ENCODE measurements at regions not wholly inside any gene's neighbourhood (a gene's known extent, or its start where the extent isn't known, plus 50 kb on each side); places are given as distances from the start of the nearest gene placed in this dataset.

DNA sequence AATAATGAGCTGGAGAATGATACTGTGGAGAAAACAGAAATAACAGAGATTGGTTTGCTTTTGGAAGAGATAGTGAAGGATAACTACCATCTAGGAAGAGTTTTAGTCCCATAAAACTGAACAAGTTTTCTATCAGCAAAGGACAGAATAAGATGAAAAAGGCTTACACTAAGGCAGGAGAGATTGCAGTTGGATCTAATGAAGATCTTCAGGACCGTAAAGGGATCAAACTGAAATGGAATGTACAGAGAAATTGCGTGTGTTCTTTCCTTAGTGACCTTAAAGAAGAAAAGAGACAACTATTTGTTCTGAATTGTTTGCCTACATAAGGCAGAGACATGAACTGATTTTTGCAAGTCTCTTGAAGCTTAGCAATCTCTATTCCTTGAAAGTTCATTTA is 191.7 kb upstream of the MTPN start:
- FAIRE-seq = no peak

DNA sequence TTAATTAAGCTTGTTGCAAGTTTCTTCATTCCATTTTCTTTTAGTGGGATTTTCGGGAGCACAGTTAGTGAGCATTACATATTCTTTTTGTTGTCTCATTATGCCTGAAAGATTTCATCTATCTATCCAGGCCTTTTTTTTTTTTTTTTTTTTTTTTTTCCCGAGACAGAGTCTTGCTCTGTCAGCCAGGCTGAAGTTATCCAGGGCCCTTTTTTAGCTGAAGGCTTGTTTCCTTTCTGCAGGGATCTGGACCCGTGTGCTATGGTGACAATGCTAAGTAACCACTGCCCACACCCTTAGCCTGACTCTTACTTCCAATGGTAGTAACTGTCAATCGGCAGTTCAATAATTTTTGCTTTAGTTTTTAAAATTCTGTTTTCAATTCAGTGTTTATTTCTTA is 190.8 kb upstream of the MTPN start:
- FAIRE-seq = no peak

DNA sequence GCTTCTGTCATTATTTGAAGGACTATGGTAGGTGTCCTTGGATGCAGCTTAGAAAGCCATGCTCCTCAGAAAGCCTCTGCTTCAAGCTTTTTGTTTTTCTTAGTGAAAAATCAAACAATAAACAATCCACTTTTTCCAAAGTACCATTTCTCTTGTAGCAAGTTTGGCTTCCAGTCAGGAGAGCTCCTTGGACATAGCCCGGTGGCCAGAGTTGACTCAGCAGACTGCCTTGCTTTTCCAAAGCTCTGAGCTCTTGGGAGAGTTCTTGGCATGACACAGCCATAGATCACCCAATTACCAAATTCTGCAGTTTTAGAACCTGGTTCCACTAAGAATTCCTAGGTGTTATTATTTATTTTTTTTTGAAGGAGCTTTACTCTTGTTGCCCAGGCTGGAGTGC is 189.4 kb upstream of the MTPN start:
- FAIRE-seq = no peak

DNA sequence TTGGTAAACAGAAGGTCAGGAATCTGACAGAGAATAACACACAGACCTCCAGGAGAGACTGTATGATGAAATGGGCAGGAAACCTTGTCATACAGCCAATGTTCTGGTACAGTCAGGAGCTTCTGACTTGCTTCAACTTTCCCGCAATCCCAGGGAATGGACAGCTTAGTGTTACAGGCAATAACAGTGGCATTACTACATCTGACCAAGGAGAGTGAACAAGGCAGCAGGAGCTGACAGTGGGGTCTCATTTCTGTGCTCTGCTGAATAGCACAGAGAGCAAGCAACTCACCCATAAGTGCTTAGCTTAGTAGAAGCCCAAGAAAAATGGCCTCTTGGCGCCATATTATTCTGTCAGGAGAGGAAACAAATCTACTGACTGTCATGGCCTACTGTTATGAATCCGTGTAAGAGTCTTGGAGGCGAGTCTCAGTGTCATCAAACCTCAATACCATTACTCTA is 186.2 kb upstream of the MTPN start:
- FAIRE-seq = no peak

DNA sequence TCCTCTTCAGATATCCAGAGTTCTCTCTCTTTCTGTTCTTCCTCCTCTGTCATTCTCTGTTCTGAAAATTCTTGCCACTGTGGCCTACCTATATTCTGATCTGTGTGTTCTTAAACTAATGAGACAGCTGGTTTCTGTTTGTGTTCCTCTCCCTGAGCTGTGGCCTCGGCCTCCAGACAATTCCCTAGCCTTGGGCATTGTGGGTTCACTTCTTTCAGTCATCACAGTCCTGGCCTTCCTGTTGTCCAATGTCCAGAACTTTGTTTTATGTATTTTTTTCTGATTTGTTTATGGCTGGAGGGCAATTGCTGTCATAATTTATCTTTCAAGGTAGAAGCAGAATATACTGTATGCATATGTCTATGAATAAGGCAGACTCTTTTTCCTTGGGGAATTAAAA is 173.2 kb upstream of the MTPN start:
- FAIRE-seq = no peak

DNA sequence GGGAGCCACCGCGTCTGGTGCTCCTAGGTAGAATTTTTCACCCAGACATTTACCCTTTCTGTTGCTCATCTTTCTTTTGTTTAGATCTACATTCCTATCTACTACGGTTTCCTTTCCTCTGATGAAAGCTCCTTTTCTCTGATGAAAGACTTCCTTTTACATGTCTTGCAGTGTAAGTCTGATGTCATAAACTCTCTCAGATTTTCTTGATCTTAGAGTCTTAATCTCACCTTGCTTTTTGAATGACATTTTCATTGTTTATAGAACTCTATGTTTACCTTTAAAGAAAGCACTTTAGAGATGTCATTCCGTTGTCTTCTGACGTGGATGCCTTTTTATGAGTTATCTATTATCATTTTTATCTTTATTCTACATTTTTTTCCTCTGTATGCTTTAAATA is 171.8 kb upstream of the MTPN start:
- no peak for FAIRE-seq

DNA sequence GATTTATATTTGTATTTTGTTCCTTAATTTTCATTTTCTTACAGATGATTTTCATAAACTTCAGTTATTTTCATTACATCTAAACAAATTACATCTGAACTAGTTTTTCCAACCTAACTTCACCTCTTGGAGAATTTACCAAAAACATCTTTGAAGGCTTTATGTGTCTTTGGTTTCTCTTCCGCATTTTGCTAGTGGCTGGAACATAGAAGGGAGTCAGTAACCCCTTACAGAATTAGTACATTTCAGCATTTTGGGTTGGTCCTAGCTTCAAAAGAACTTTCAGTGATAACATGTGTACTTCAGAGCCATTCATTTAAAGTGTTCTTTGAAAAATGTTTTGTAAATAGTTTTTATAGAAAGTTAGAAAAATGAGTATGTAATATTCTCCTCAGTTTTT is 169.8 kb upstream of the MTPN start:
- FAIRE-seq = no peak

DNA sequence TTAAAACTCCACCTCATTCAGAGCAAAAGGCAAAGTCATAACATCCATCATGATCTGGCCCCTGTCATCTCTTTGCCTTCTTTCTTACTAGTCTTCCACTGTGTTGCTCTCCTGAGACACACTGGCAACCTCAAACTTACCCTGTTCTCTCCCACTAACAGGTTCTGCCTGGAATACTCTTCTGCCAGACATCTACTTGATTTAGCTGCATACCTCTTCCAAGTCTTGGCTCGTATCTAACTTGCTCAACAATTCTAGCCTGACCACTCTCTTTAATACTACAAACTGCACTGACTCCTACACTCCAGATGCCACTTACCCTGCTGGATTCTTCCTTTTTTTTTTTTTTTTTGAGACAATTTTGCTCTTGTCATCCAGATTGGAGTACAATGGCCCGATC is 167.0 kb upstream of the MTPN start:
- no peak for FAIRE-seq

DNA sequence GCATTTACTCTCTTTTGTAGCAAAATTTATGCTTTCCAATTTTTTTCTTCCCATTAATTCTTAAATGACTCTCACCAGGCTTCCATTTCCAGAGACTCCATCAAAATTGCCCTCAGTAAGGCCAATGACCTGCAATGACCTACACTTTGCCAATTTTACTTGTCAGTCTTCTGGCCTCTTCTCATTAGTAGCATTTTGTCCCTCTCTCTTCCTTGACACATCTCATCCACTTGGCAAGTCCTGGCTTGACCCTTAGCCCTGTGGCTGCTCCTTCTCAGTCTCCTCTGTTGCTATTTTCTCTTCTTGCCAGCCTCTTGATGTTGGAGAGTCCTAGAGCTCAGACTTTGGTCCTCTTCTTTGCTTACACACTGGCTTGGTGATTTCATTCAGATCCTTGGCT is 166.1 kb upstream of the MTPN start:
- no peak for FAIRE-seq

DNA sequence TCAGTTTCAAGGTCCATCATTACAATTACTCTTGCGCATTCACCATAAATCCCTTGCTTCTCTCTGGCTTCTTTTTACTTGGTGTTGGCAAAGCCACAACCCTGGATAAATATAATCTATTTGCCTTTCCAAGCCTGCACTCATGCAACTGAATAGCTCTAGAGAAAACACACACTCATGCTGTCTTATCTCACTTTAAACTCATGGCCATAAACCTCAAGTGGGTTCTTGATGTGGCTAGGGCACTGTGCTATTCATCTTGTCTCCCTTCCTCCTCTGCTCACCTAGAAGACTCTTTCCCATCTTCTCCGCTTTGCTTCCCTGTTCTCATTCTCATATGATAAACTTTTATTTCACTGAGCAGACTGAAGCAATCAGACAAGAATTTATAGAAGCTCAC is 165.4 kb upstream of the MTPN start:
- no peak for FAIRE-seq

DNA sequence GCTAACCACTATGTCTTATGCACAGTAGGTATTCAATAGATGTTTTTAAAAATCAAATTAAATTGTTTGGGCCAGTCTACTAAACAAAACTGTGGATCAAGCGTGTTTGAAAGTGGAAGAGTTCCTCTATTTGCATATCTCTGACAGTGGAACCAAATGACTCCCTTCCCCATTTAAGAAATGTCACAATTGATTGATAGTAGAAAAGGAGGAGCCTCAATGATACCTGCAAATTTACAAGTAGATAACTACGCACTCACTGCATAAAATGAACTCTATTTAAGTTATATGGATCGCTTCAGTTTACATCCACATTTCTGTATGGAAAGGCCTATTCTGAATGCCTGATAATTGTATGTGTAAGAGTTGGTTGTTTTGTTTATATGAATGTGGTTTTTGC is 163.3 kb upstream of the MTPN start:
- no peak for FAIRE-seq

DNA sequence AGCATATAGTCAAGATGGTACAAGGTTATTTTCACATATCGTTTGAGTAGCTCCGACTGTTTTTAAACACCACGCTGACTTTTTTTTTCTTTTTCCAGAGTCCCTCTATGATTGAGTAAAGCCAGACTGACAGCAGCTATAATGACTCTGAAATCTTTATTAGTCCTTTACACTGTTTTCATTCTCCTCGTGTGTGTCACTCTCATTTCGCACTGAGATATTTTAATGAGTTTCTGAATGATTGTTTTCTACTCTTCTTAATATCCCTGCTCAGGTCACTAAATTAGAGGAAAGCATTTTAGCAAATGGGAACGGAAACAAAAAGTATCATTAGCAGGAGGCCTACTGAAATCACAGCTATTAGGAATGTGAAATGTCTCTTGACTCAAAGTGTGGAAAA is 162.3 kb upstream of the MTPN start:
- FAIRE-seq = peak; percentile 39

DNA sequence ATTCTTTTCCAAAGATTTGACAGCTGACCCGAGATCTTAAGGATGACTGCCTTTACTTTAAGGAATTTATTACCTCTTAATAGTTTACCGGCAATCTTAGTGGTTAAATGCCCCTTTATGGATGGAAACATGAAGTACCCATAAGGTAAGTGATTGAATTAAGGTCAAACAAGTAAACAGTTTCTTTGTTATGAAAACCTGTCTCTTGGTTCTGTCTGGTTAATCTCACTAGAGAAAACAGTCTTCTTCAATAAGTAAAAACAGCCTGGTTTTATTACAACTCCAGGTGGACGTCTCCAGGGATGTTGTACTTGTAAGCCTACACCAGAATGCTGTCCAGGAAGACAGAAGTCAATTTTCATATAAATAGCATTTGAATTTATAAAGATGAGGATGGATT is 161.8 kb upstream of the MTPN start:
- no peak for FAIRE-seq

DNA sequence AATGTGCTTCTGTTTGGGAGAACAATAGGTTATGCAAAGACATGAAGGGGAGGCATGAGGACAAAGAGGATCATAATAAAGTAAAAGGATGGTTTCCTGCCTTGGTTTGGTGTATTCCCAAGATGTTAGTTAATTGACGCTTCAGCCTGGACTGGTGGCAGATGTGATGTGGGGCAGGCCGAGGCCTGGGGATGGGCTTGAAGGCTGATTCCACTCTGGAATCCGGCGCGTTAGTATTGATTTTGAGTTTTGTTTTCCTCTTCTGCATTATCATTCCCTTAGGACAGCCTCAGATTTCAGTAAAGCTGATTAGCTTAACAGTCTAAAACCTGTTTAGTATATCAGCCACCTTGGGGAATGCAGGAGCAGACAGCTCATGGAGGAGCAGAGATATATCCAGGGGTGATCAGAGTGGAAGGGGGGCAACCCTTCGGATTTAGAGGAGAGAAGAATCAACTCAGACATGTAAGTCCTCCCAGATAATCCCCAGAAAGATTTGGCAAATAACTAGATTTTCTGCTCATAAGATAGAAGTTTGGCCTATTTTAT is 159.8 kb upstream of the MTPN start:
- no peak for FAIRE-seq

DNA sequence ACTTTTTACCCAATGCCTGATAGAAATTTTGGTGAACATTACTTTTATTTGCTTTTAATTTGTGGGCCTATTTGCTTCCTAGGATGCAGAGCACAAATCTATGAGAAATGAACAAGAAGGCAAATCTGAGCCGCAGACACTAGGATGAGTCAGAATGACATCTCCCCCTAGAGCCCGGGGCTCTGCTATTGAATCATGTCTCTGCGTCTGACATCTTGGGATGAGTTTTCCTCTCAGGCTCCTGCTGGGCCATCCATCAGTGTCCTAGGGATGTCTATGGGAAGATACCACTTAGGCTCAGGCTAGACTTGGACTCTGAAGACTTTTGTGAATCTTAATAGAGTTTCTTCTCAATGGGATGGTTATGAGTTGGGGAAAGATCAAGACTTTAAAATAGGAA is 157.3 kb upstream of the MTPN start:
- FAIRE-seq = no peak

DNA sequence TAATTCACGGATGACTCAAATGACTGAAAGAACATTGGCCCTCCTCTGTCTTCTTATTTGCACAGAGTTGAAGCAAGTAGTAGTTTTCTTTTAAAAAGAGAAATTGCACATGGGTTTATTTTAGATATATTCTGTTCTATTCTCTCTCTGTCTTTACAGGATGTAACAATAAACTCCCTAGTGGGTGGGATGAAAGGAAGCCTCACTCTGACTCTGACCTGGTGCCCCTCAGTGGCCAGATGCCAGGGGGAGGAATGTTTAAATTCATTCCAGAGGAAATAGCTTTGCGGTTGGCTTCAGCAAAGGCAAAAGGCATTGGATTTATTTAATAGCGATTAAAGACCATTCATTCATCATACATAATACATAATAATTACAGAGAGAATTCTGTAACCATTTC is 156.4 kb upstream of the MTPN start:
- no peak for FAIRE-seq

DNA sequence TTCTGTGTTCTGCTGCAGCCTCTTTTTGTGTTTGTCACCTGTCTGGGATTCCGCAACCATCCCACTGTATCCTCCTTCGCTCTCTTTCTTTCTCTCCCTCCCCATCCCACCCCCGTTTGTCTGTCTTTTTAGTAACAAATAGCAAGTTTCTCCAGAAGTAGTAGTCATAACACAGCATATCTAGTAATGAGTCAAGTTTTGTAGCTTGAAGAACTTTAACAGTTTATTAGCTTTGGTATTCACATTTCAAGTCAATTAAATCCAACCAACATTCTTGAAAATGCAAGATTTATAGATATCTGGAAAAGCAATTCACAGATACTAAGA is 154.1 kb upstream of the MTPN start:
- no peak for FAIRE-seq

DNA sequence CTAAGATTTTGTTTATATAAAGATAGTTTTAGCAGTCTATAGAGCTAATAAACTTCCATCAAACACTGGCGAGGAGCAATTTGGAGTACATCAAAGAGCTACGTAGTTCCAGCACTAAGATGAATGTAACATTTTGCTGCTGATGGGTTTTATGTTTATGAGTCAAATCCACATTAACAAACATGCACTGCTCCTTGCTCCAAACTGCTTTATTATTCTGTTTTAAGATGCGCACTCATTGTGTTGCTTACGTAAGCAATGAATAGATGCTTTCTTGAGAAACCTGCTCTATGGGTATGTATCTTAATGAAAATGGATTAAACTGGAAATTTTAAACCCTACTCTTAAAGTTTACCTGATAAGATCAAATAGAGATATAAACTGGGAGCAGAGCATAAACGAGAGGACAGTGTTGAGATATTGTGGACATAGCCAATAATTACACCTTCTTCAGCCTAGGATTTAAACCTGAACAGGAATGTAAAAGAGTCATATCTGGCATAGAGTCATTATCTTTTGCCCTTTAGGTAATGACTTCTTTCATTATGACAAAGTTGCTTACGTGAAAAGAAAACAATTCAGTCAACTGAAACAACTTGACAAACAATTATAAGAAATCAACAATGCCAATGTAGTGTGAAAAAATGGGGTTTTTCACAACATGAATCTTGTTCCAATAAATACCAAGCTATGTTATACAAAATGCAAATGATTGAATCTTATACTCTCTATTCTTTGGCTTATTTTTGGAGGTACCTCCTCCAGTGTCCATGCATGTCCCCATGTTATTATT is 153.5 kb upstream of the MTPN start:
- FAIRE-seq = no peak

DNA sequence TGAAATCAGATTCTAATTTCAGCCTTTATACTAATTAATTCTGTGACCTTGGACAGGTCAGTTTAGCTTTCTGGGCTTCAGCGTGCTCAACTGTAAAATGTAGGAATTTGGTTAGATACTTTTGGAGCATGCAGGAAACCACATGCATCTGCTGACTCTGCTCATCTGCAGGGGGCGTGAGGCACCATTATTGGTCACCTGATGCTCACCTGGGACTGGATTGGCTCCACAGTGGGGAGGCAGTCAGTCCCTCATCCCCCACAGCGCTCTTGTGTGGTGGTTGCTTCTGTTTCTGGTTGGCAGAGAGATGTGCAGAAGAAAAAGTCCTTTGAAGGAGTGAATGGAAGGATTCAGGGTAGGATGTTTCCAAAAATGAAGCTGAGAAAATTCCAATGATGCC is 150.9 kb upstream of the MTPN start:
- no peak for FAIRE-seq

DNA sequence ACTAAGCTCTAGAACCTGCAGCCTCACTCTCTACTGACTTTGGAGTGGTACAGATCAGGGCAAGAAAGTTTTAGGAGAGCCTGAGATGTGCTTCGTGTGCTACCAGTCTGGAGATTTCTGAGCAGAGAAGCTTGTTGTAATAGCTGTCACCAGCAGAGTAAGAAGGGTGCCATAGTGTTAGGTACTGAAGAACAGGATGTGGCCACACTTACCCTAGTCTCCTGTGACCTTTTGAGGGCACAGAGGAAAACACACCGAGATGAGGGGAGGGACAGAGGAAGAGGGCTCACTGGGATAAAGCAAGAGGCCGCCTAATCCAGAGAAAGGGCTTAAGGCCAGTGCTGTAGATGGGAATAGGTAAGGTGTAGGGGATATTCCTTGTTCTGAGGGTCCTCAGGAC is 146.2 kb upstream of the MTPN start:
- no peak for FAIRE-seq

DNA sequence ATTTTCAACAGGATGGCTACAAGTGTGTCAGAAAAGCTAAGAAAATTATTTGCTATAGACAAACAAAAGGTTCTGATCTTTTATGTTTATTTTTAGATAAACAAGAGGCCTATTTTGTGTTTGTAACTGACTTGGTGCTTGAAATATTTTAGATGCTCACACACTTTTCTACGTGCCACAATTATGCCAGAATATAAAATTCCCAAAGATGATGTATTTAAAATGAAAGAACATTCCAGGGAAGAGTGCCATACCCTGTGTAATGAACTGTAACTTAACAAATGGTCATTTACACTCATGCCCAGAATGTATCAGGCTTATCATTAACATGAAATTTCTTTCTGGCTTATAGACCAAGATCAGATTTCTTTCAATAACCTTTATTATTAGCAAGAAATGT is 144.9 kb upstream of the MTPN start:
- no peak for FAIRE-seq

DNA sequence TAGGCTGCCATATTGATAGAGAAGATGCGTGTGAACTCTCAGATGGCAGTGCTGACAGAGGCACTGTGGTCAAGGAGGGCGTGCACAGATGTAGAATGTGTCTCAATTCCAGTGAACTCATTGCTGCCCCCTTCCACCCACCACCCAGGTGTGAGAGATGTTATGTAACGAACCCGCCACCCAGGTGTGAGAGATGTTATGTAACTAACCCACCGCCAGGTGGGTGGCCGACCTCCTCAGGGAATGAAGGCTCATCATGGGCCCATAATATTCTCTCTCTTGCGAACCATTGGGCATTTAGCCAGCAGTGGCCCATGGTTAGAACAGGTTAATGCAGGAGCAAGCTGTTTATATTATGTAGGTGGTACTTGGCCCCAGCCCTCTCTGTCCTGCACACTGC is 140.4 kb upstream of the MTPN start:
- FAIRE-seq = no peak

DNA sequence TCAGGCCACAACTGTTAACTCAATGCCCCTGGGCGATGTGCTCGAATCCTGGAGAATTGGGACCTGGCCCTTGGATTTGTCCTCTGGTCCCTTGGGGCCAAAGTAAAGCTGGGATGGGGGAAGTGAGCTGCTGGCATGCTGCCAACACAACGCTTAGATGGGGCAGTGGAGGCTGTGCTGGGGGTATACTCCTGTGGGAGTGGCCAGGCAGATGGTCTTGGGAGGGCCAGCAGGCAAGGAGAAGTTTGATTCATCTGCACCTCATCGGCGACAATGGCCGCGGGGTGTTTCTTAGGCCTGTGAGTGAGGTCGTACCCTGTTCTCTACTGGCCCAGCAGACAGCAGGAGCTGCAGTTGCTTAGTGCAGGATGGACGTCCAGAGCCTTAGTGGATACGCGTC is 139.0 kb upstream of the MTPN start:
- no peak for FAIRE-seq

DNA sequence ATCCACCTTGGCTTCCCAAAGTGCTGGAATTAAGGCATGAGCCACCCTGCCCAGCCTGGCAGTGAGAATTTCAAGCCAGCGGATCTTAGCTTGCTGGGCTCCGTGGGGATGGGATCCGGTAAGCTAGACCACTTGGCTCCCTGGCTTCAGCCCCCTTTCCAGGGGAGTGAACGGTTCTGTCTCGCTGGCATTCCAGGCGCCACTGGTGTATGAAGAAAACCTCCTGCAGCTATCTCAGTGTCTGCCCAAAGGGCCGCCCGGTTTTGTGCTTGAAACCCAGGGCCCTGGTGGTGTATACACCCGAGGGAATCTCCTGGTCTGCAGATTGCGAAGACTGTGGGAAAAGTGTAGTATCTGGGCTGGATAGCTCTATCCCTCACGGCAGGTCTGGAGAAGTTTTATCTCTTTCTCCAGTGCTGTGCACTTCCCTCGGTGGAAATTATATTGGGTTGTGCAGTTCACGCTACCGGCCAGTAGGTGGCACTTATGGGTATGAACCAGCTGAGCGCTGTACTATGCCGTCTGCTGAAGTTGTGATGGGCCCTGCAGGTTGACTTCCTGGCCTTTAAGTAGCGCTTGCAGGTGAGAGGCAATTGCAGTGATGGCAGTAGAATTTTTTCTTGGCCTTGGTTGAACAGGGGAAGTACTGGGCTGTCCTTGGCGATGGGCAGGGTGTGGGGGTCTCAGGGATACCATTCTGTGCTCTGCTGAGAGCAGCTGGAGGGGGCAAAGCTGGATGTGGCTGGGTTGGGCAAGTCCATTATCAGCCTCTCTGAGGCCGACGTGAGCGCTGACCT is 138.0 kb upstream of the MTPN start:
- FAIRE-seq = no peak
